ENCODE measurements at regions not wholly inside any gene's neighbourhood (a gene's known extent, or its start where the extent isn't known, plus 50 kb on each side); places are given as distances from the start of the nearest gene placed in this dataset.

GRCh38 chr6:78538002-78538401 is 329.3 kb upstream of the IRAK1BP1 start:
- TF ChIP-seq CTCF (IDR thresholded peaks at IDR 0.05) (no peak), POLR2AphosphoS5 (IDR thresholded peaks at IDR 0.05) (no peak), POLR2A (IDR thresholded peaks at IDR 0.05) (no peak)
